ENCODE measurements at regions not wholly inside any gene's neighbourhood (a gene's known extent, or its start where the extent isn't known, plus 50 kb on each side); places are given as distances from the start of the nearest gene placed in this dataset.

GRCh38 chr2:177090967-177091366, 121.6 kb upstream of the HNRNPA3 start:
- no peaks in the 10 kb centered on the region; the same call in 1 of the 2 replicates for H3K27me3 Mint-ChIP-seq (ENCODE audit: insufficient read depth)
- DNase-seq, result no peak
- no peak overlapping the region for H3K27ac Mint-ChIP-seq
- no peaks in the 10 kb centered on the region for H3K36me3 Mint-ChIP-seq (ENCODE audit: low read depth)
- H3K4me3 Mint-ChIP-seq, result no peak overlapping the region
- TF ChIP-seq, protein P1, sequence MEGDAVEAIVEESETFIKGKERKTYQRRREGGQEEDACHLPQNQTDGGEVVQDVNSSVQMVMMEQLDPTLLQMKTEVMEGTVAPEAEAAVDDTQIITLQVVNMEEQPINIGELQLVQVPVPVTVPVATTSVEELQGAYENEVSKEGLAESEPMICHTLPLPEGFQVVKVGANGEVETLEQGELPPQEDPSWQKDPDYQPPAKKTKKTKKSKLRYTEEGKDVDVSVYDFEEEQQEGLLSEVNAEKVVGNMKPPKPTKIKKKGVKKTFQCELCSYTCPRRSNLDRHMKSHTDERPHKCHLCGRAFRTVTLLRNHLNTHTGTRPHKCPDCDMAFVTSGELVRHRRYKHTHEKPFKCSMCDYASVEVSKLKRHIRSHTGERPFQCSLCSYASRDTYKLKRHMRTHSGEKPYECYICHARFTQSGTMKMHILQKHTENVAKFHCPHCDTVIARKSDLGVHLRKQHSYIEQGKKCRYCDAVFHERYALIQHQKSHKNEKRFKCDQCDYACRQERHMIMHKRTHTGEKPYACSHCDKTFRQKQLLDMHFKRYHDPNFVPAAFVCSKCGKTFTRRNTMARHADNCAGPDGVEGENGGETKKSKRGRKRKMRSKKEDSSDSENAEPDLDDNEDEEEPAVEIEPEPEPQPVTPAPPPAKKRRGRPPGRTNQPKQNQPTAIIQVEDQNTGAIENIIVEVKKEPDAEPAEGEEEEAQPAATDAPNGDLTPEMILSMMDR (IDR thresholded peaks at IDR 0.05), result no peak
- H3K9me3 Mint-ChIP-seq, result no peaks in the 10 kb centered on the region
- no peaks in the 10 kb centered on the region for H3K4me1 Mint-ChIP-seq (ENCODE audit: low read depth)

- Mint-ChIP-seq H3K4me1 (ENCODE audit: low read depth) (no peaks in the 10 kb centered on the region), H3K9me3 (no peaks in the 10 kb centered on the region)
- no peak for DNase-seq
Observed at GRCh38 chr2:177093371-177093770, 119.2 kb upstream of the HNRNPA3 start.

GRCh38 chr2:177098001-177098613, 114.5 kb upstream of the HNRNPA3 start:
- 0 out of 2 replicates have a peak, but pooled peaks cover 5% of the 10 kb centered on the region for H3K36me3 Mint-ChIP-seq (ENCODE audit: low read depth)
- no peak overlapping the region for H3K27ac Mint-ChIP-seq
- H3K4me1 Mint-ChIP-seq (ENCODE audit: low read depth), result no peaks in the 10 kb centered on the region
- TF ChIP-seq, protein P1 (IDR thresholded peaks at IDR 0.05), result no peak
- H3K27me3 Mint-ChIP-seq (ENCODE audit: insufficient read depth), result no peaks in the 10 kb centered on the region
- 0 out of 2 replicates have a peak, but pooled peaks cover 4% of the 10 kb centered on the region for H3K9me3 Mint-ChIP-seq
- H3K4me3 Mint-ChIP-seq, result no peak overlapping the region
- DNase-seq, result no peak

More at GRCh38 chr2:177093371-177093770, 119.2 kb upstream of the HNRNPA3 start:
- Mint-ChIP-seq H3K36me3 (ENCODE audit: low read depth) (no peaks in the 10 kb centered on the region), H3K4me3 (no peak overlapping the region), H3K27me3 (ENCODE audit: insufficient read depth) (no peaks in the 10 kb centered on the region), H3K27ac (no peak overlapping the region)
- TF ChIP-seq, protein P1 (IDR thresholded peaks at IDR 0.05), result no peak

GRCh38 chr2:177101930-177102329, 110.7 kb upstream of the HNRNPA3 start:
- Mint-ChIP-seq H3K4me3 (no peak overlapping the region), H3K4me1 (ENCODE audit: low read depth) (no peaks in the 10 kb centered on the region), H3K27me3 (ENCODE audit: insufficient read depth) (no peaks in the 10 kb centered on the region), H3K9me3 (0 out of 2 replicates have a peak, but pooled peaks cover 4% of the 10 kb centered on the region), H3K36me3 (ENCODE audit: low read depth) (0 out of 2 replicates have a peak, but pooled peaks cover 5% of the 10 kb centered on the region), H3K27ac (no peak overlapping the region)
- DNase-seq, result no peak
- TF ChIP-seq, protein P1 (IDR thresholded peaks at IDR 0.05), result no peak

GRCh38 chr2:177106212-177106611, 106.4 kb upstream of the HNRNPA3 start:
- no peak overlapping the region for H3K4me3 Mint-ChIP-seq
- TF ChIP-seq, protein P1 (IDR thresholded peaks at IDR 0.05), result no peak
- H3K27ac Mint-ChIP-seq, result no peak overlapping the region
- H3K36me3 Mint-ChIP-seq (ENCODE audit: low read depth), result 0 out of 2 replicates have a peak, but pooled peaks cover 5% of the 10 kb centered on the region
- H3K9me3 Mint-ChIP-seq, result 0 out of 2 replicates have a peak, but pooled peaks cover 4% of the 10 kb centered on the region
- no peaks in the 10 kb centered on the region for H3K4me1 Mint-ChIP-seq (ENCODE audit: low read depth)
- no peaks in the 10 kb centered on the region for H3K27me3 Mint-ChIP-seq (ENCODE audit: insufficient read depth)
- no peak for DNase-seq
